GM12891 (cell line): ENCODE measurements at regions not wholly inside any gene's neighbourhood (a gene's known extent, or its start where the extent isn't known, plus 50 kb on each side); places are given as distances from the start of the nearest gene placed in this dataset.

ENCODE experiments used
- POLR2A ChIP-seq: IDR thresholded peaks from 2 replicates; pipeline ENCODE4 v1.6.1; 2011; ENCODE audit warnings: low read depth, low read length, control low read depth
- POLR2AphosphoS5 ChIP-seq: IDR thresholded peaks from 2 replicates; pipeline ENCODE4 v1.6.1; 2011; ENCODE audit warnings: low read depth, low read length, control low read depth
- SPI1 ChIP-seq: IDR thresholded peaks from 2 replicates; pipeline ENCODE4 v1.6.1; 2011; ENCODE audit warnings: low read depth, low read length, control low read depth
- TAF1 ChIP-seq: IDR thresholded peaks from 2 replicates; pipeline ENCODE4 v1.6.1; 2011; ENCODE audit warnings: low read depth, low read length, control low read depth

- TF ChIP-seq POLR2AphosphoS5 (no peak), POLR2A (no peak), SPI1 (no peak), TAF1 (no peak)
Measured at GRCh38 chr16:35197656-35198055, 1738.2 kb downstream of the TP53TG3F start.
